ENCODE measurements at regions not wholly inside any gene's neighbourhood (a gene's known extent, or its start where the extent isn't known, plus 50 kb on each side); places are given as distances from the start of the nearest gene placed in this dataset.

DNA sequence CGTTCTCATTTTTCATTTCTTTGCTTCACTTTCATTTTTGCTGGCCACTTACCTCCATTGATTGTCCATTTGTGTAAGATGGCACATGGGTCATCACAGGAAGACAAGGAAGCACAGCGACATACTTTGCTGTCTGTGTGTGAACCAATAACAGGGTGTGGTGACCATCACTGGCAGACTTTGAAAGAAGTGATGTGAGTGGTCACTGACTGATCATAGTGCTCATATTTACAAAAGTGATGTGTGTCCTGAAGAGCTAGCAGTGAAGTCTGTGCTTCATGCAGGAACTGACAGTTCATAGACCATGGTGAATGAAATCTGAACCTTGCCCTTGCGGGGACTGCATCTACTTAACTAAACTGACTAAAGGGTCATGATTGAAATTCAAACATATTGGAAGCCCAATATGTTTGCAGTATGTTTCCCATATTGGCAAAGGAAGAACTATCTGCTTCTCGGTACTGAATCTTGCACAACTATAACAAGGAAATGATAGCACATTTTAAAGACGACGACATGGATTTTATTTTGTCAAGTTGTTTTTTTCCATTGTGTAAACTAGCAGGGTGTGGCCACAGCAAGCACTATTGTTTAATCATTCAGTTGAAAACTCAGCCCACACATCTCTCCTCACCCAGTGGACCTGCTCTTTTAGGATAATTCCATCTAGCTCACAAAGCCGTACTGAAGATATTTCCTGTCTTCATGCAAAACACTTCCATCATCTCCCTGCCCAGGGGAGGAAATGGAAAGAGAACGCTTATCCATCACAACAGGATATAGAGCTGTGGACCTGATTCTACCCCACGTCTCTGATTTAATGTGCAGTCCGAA is 232.0 kb upstream of the ANKRD55 start:
- Histone ChIP-seq H3K9me3 (ENCODE audit: control insufficient read depth, low read depth, low read length) (no peaks in the 10 kb centered on the region), H3K9me1 (ENCODE audit: control insufficient read depth, extremely low read depth, insufficient read depth, low read length) (no peaks in the 10 kb centered on the region), H3K4me3 (ENCODE audit: control insufficient read depth in 2 of 3, extremely low read depth in 1 of 3, insufficient read depth in 2 of 3, low read depth in 1 of 3, low read length in 3 of 3) (no peak overlapping the region), H2AFZ (ENCODE audit: control insufficient read depth, low read length) (no peak overlapping the region), H3K36me3 (ENCODE audit: control insufficient read depth in 2 of 2, extremely low read depth in 1 of 2, insufficient read depth in 2 of 2, low read length in 2 of 2) (no peaks in the 10 kb centered on the region), H3K79me2 (ENCODE audit: control insufficient read depth, insufficient read depth, low read length) (no peaks in the 10 kb centered on the region), H3K27me3 (ENCODE audit: control insufficient read depth, extremely low read depth, insufficient read depth, low read length) (no peaks in the 10 kb centered on the region), H3K4me1 (ENCODE audit: control insufficient read depth, extremely low read depth, insufficient read depth, low read length) (peaks cover 17% of the 10 kb centered on the region), H4K20me1 (ENCODE audit: control insufficient read depth, extremely low read depth, insufficient read depth, low read length) (no peaks in the 10 kb centered on the region), H3K4me2 (ENCODE audit: control insufficient read depth, extremely low read depth, insufficient read depth, low read depth, low read length) (no peak overlapping the region), H3K9ac (ENCODE audit: control insufficient read depth, extremely low read depth, insufficient read depth, low read length) (no peak overlapping the region), H3K27ac (ENCODE audit: control insufficient read depth, insufficient read depth, low read length) (no peak overlapping the region)
- TF ChIP-seq, protein P1, sequence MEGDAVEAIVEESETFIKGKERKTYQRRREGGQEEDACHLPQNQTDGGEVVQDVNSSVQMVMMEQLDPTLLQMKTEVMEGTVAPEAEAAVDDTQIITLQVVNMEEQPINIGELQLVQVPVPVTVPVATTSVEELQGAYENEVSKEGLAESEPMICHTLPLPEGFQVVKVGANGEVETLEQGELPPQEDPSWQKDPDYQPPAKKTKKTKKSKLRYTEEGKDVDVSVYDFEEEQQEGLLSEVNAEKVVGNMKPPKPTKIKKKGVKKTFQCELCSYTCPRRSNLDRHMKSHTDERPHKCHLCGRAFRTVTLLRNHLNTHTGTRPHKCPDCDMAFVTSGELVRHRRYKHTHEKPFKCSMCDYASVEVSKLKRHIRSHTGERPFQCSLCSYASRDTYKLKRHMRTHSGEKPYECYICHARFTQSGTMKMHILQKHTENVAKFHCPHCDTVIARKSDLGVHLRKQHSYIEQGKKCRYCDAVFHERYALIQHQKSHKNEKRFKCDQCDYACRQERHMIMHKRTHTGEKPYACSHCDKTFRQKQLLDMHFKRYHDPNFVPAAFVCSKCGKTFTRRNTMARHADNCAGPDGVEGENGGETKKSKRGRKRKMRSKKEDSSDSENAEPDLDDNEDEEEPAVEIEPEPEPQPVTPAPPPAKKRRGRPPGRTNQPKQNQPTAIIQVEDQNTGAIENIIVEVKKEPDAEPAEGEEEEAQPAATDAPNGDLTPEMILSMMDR (optimal IDR thresholded peaks at IDR 0.05 in 1 of 3, IDR thresholded peaks at IDR 0.05 in 1 of 3, conservative IDR thresholded peaks at IDR 0.05 in 1 of 3; ENCODE audit: extremely low read depth in 1 of 3, insufficient read depth in 2 of 3, low read length in 3 of 3) = no peak
- no peak for TF ChIP-seq EZH2 (IDR thresholded peaks at IDR 0.05; ENCODE audit: low read length)
- no peak for FAIRE-seq
- dilution Hi-C loops (cut with MboI; ENCODE audit: extremely low pct_ligation_motif_present, low sequenced_read_pairs) = no loop called here
- DNase-seq (ENCODE audit: low read depth, low spot score) = no peak

DNA sequence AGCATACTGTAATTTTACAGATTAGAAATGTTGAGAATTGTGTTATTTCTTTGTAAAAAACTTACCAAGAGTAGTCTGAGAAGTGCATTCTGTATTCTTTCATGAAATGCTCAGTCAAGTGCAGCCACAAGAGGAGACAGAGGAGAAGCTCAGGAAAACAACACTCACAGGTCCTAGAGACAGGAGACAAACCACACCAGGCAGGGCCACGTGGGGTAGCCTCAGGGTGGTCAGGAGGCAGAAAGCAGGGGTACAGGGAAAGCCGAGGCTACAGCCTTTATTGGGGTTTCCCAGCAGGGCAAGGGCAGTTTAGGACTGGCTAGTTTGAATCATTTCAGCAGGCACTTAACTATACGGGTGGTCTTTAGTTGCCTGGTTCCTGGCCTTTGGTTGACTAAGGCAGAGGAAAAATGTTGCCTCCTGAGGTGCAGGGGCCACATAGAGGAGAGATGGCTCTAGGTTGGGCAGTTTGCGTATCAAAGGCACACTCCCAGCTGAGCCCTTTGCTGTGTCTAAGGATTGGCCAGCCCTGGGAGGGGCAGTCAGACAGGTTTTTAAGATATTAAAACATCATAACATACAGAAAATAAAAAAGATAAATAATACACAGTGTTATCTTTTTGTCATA is 230.9 kb upstream of the ANKRD55 start:
- TF ChIP-seq EZH2 (IDR thresholded peaks at IDR 0.05; ENCODE audit: low read length) = no peak
- TF ChIP-seq, protein P1 (optimal IDR thresholded peaks at IDR 0.05 in 1 of 3, IDR thresholded peaks at IDR 0.05 in 1 of 3, conservative IDR thresholded peaks at IDR 0.05 in 1 of 3; ENCODE audit: extremely low read depth in 1 of 3, insufficient read depth in 2 of 3, low read length in 3 of 3) = no peak
- H3K27me3 ChIP-seq (ENCODE audit: control insufficient read depth, extremely low read depth, insufficient read depth, low read length) = no peaks in the 10 kb centered on the region
- H3K4me2 ChIP-seq (ENCODE audit: control insufficient read depth, extremely low read depth, insufficient read depth, low read depth, low read length) = no peak overlapping the region
- no peak overlapping the region for H3K27ac ChIP-seq (ENCODE audit: control insufficient read depth, insufficient read depth, low read length)
- no peaks in the 10 kb centered on the region for H3K9me1 ChIP-seq (ENCODE audit: control insufficient read depth, extremely low read depth, insufficient read depth, low read length)
- no peaks in the 10 kb centered on the region for H3K36me3 ChIP-seq (ENCODE audit: control insufficient read depth in 2 of 2, extremely low read depth in 1 of 2, insufficient read depth in 2 of 2, low read length in 2 of 2)
- H4K20me1 ChIP-seq (ENCODE audit: control insufficient read depth, extremely low read depth, insufficient read depth, low read length) = no peaks in the 10 kb centered on the region
- no peak overlapping the region for H3K4me3 ChIP-seq (ENCODE audit: control insufficient read depth in 2 of 3, extremely low read depth in 1 of 3, insufficient read depth in 2 of 3, low read depth in 1 of 3, low read length in 3 of 3)
- FAIRE-seq = no peak
- H3K79me2 ChIP-seq (ENCODE audit: control insufficient read depth, insufficient read depth, low read length) = no peaks in the 10 kb centered on the region
- no peak overlapping the region for H3K9ac ChIP-seq (ENCODE audit: control insufficient read depth, extremely low read depth, insufficient read depth, low read length)
- dilution Hi-C loops (cut with MboI; ENCODE audit: extremely low pct_ligation_motif_present, low sequenced_read_pairs) = no loop called here
- H2AFZ ChIP-seq (ENCODE audit: control insufficient read depth, low read length) = no peak overlapping the region
- H3K4me1 ChIP-seq (ENCODE audit: control insufficient read depth, extremely low read depth, insufficient read depth, low read length) = peaks cover 17% of the 10 kb centered on the region
- H3K9me3 ChIP-seq (ENCODE audit: control insufficient read depth, low read depth, low read length) = no peaks in the 10 kb centered on the region
- DNase-seq (ENCODE audit: low read depth, low spot score) = no peak
